COLO668 (cell line): ENCODE measurements at regions not wholly inside any gene's neighbourhood (a gene's known extent, or its start where the extent isn't known, plus 50 kb on each side); places are given as distances from the start of the nearest gene placed in this dataset.
A peak's percentile ranks its signal among the peaks of the same experiment; 100 is the strongest.
"Not testable (repeated sequence)": the region's sequence is repeated elsewhere in the genome, so short reads cannot be mapped to it uniquely, and the experiment has no call there.

ENCODE experiments used
- DNase-seq: peaks from one replicate; lab custom pipeline; 2025; ENCODE audit not compliant: unreplicated experiment; lab: John Stamatoyannopoulos, UW

DNA sequence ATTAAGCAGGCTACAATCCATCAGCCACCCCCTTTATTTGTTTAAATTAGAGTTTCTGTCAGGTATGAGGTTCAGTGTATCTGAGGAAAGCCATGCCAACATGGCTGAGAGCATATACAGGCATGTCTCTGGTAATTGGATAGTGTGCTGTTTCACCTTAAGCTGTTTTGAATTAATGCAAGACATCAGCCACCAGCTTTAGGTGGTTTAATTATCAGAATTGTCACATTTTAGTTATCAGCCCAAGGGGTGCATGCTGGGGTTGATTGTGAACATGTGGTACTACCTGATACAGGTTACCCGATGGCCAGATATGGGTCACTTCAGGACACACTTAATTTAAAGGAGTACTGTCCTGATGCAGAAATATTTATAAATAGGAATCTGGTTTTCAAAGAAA, 353.2 kb upstream of the TENM3 start:
- DNase-seq, result no peak

GRCh38 chr4:181890911-181891310, 352.3 kb upstream of the TENM3 start:
- no peak for DNase-seq

- no peak for DNase-seq
These were observed 346.6 kb upstream of the TENM3 start for GRCh38 chr4:181896614-181897013.

GRCh38 chr4:181897935-181898334, 345.3 kb upstream of the TENM3 start:
- no peak for DNase-seq

GRCh38 chr4:181902404-181902803, 340.8 kb upstream of the TENM3 start:
- not testable (repeated sequence) for DNase-seq

DNA sequence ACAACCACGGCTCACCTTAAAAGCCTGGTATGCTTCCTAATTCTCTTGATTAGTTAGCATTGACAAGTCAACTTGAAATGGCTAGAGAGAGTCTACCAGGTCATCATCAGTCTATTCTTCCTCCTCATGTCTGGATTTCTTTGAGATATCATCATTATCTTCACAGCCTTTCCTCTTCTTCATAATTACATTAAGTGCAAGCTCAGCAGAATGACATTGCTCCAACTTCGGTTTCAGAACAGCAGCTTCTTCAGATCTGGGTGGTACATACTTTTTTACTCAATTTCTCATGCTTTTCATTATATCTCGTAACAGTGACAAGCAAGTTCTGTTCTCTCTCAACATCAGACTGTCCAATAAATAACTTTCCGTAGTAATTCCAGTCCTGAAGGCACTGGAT, 337.5 kb upstream of the TENM3 start:
- no peak for DNase-seq

DNA sequence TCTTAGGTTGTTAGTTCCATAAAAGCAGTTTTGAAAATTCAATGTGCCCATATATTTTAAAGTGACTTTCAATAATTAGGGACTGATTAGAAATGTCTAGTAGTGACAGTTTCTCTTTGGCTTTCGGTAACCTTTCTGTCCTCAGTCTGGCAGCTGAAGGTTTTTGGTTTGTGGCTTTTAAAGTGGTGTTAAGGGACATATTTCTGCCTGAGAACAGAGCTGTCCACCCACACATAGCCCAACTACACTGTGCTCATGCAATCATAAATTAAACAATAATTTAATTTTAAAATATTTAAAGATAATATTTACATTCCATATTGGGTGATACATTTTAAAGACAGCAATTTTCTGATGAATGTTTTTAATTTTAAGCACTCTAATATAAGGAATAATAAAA, 335.0 kb upstream of the TENM3 start:
- no peak for DNase-seq

- DNase-seq, result no peak
These were observed 333.8 kb upstream of the TENM3 start for GRCh38 chr4:181909368-181909767.

DNA sequence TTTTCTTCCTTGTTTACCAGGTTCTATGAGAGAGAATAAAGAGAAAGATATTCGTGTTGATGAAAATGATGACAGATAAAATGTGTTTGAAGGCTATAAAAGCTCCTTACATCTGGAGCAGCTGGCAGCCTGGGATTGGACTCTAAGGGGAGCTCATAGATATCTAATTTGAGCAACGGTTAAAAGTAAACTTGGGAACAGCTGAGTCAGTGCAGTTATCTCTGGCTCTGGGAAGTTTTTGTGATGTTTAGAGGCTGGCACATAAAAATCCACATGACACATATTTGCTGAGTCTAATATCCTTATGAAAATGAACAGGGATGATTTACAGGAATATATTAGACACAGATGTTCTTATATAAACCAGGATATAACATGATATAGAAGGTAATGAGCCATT, 331.8 kb upstream of the TENM3 start:
- DNase-seq, result no peak

DNA sequence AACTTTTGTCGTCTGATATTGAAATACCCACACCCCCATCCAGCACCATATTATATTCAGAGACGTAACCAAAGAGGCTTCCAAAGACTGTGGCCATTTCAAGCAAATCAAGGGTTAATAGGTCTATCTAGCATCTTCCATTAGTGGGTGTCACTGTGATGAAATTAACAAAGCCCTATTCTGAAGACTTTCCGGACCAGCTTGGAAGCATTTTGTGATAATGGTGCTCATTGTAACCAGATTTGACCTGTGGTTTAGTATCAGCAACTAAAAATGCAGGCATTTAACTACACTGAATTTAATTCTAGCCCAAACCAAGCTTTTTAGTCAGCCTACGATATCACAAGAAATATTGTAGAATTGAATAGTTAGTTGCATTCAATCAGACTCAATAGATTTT, 309.7 kb upstream of the TENM3 start:
- DNase-seq, result no peak

DNA sequence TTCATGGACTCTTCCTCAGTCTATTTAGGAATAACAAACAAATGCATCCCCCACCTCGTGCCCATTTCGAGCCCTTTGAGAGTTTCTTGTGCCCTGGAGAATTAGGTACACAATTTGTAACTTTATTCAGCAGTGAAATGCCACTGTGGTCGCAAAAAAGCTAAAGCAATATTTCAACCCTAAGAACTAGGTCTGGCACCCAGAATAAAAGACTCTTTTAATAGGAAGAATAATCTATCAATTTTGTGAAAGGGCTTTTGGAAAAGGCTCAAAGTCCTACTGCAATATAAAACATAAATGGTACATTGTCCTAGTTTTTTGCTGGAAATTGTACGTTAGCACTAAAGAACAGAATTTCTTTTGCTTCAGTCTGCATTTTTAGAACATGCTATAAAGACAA, 304.6 kb upstream of the TENM3 start:
- DNase-seq, result no peak

DNA sequence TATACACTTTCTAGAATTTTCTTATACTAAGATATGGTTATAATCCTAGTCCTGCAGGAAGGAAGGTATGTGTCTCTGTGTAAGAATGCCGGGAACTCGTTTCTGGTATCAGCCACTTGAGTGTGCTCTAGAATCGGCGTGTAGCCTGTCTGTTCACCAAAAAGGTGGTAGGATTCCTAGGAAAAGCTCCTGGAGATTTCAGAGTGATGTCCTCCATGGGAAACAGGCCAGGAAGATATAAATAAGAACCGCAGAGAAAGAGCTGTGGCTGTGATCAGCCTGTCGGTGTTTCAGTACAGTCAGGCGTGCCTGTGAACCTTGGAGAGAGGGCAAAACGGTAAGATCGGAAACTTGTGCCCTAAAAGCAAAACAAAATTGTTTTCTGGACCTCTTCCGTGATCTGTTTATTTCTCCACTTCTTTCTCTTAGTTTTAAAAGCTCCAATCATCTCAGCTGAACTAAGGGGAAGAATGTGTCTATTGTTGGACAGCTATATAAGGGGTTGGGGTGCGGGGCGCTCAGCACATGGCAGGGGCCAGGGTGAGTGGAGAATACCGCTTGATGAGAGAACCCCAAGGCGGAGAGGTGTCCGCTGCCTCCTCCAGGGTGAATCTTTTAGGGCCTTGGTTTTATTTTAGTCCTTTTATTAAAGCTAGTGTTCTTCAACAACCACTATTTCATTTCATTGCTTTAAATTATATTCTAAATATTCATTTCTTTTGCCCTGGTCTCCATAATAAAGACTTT, 303.8 kb upstream of the TENM3 start:
- DNase-seq, result no peak

DNA sequence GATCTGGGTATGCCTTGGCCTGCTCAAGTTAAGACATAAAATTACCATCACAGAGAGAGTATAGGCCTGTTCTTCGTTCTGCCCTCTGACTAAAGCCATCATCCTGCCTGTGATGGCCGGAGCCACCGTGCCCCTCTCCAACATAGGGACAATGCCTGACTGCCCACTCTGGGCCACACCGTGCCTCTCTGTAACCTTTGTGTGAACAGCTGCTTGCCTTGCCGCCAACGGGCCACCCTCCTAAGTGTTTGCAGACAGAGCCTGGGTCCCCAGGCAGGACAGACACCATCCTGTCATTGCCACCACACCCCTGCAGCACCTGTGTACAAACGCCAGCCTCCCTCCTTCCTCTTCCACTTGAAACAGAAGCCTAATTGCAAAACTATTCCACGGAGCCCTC, 298.7 kb upstream of the TENM3 start:
- DNase-seq, result peak; percentile 86

- no peak for DNase-seq
These were observed 296.3 kb upstream of the TENM3 start for GRCh38 chr4:181946902-181947301.

DNA sequence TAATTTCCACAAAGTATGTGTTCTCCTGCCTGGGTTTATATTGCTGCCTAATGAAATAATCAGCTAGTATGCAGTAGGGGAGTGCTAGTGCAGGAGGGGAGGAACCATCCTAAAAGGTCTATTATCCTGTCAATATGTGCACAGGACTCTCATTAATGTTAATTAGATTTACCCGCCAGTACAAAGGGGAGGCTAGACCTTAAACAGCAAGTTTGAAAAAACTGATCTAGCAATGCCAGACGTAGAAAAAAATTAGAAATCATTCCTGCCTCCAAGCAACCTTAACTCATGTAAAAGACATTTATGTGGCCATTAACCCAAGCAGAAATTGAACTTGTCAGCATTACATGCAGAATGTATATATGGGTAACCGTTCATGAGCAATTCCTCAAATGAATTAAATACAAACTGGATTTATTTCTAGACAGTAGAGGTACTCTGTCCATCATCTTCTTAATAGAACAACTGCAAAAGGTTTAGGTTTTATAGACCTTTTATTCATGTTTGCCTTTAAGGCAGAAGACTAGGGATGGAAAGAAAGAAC, 294.3 kb upstream of the TENM3 start:
- DNase-seq, result no peak

- DNase-seq, result no peak
These were observed 293.4 kb upstream of the TENM3 start for GRCh38 chr4:181949704-181950312.

DNA sequence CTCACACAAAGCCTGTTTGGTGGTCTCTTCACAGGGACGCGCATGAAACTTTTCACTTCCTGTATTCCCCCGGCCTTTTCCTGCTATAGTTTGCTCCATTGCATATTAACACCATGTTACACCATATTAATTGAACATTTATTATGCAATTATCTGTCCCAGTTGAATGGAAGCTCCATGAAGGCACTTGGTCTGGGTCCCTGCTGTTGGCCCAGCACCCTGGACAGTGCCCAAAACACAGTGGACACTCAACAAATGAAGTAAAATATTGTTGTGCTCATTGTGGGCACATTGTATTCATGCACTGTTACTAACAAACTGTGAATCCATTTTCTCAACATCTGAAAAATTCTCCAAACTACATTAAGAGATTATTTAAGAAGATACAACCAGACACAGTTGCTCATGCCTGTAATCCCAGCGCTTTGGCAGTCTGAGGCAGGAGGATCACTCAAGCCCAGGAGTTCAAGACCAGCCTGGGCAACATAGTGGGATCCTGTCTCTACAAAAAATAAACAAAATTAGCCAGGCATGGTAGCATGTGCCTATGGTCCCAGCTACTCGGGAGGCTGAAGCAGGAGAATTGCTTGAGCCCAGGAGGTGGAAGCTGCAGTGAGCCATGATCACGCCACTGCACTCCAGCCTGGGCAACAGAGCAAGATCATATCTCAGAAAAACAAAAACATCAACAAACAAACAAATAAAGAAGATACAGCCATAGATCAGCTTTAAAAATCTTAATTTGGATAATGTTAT, 292.7 kb upstream of the TENM3 start:
- no peak for DNase-seq

DNA sequence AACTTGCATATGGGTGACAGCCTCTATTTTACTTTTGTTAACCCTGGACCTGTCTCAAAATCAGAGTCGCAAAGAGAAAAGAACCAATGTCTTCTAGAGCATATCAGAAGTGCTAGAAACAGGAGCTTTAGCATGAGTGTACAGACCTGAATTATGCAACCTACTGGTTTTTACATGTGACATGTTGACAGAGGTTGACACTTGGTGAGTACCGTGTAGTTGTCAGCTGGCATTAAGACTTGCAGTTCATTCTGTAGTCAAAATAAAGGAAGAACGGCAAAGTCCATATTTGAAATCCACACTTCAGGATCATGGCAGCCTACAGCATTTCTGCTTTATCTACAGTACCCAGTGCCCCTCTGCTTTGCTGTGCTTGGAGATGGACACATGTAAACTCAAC, 291.9 kb upstream of the TENM3 start:
- DNase-seq, result no peak

- no peak for DNase-seq
These were observed 290.7 kb upstream of the TENM3 start for GRCh38 chr4:181952478-181952877.

DNA sequence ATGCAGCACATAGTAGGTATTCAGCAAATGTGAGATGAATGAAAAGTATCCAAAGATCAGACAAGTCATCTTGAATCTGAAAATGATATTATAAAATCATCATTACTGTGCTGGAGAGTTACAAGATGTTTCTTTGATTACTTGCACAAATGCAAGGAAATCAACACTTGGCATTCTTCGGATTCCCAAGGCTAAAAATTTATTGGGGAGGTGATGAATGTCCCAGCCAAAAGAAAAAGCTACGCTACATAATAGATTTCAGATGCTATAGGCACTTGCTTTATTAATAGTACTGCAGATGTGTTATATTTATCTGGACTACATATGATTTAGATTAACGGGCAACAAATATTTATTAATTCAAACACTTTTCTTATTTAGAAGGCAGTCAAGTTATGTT, 286.7 kb upstream of the TENM3 start:
- no peak for DNase-seq

- no peak for DNase-seq
These were observed 286.1 kb upstream of the TENM3 start for GRCh38 chr4:181957088-181957487.

DNA sequence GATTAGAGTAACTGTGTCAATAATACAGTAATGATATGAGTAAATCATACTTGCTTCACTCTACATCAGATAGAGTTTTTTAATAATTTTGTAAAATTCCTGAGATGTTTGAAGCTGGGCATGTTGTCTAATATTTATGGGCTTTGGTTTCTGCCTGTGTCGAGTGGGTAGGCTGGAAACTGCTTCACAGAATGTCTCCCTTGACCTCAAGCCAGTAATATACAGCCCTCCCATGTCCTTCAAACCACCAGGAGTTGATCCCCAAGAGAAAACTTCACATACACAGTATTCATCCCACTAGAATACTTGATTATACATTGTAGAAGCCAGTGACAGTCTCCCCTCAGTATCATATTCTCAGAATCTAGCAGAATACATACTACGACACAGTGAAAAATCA, 284.8 kb upstream of the TENM3 start:
- DNase-seq, result no peak
